GM19467 (cell line): ENCODE measurements at regions not wholly inside any gene's neighbourhood (a gene's known extent, or its start where the extent isn't known, plus 50 kb on each side); places are given as distances from the start of the nearest gene placed in this dataset.

Experiments
- ATAC-seq: cut with Tn5 transposase; IDR thresholded peaks from one replicate; pipeline ENCODE4 v1.9.1; 2021; ENCODE audit warnings: mild to moderate bottlenecking, moderate library complexity; ENCODE audit not compliant: unreplicated experiment

DNA sequence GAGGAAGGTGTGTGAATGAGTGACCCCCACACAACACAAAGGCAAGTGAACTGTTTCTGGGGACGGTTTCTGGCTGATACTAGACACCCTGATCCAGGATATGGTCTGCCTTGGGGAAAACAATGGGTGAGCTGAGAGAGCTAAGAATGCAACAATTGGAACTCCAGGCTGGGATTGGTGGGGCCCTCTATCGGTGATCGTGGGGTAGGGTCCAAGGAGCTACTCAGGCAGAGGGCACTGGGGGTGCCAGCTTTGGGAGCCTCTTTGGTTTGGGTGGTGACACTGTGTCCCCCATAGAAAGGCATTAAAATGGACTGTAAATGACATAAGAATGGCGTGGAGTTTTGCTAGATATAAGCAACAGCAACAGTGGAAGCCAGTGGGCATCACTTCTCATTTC is 439.1 kb downstream of the DMAC1 start:
- no peak for ATAC-seq

DNA sequence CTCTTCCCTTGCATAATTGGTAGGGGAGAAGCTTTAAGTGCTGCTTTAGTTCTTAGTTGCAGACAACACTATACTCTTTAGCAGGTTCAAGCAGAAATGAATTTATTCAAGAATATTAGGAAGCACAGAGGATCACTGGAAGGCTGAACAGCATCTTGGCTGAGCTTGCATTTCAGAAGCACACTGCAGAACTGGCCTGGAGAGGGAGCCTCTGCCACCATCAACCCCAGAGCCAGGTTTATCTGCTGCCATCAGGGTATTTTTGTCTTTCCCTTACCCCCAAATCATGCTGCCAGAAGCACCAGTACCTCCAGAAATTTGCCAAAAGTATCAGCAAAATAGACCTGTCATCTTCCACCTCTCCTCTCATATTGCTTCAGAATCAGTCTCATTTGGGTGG is 440.7 kb downstream of the DMAC1 start:
- ATAC-seq = no peak

DNA sequence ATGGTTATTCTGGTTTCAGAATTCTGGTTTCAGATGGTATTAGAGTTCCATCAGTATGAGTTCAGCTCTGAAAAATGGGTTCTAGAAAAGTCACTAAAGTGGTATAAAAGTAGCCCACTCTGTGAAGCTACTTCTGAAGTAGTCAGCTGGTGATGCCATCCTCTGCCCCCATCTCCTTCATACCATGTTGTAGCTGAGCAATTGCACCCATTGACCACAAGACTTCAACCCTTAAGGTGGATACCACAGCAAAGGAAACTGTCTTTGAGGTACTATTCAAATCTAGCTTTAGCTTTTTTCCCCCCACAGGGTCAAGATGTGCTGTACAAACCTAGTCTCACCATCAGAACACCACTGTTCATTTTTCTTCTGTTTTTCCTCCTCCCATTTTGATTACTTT is 444.9 kb downstream of the DMAC1 start:
- no peak for ATAC-seq

DNA sequence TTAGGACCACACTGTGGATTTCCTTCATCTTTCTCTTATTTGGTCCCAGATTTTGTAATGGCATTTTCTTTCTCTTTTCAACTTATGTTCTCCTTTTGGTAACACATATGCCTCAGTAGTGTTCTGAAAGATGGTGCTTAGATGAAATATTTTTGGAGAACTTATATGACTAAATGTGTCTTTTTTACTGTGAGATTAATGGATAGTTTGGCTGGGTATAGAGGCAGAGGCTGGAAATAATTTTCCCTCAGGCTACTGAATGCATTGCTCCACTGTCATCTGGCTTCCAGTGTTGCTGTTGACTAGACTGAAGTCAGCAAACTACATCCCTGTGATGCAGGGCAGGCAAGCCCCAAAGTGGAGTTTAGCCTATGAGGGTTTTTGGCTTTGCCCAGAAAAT is 450.9 kb downstream of the DMAC1 start:
- ATAC-seq = no peak

DNA sequence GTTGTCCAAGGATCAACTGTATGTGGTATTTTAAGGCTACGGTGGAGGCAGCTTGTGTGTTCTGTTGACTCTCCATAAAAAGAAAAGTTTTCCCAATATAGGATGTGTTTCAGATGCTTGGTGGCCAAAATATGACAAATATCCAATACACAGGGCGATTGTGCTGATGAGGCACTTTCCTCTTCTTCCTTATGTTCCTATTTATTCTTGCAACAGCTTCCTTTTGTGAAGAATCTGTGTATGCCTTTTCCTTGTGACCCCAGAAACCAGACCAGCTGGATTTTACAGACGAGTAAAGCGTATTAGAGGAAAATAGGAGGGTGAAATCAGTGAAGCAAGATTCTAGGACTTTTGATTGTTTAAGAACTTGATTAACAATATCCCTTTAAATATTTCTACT is 452.0 kb downstream of the DMAC1 start:
- ATAC-seq = no peak

DNA sequence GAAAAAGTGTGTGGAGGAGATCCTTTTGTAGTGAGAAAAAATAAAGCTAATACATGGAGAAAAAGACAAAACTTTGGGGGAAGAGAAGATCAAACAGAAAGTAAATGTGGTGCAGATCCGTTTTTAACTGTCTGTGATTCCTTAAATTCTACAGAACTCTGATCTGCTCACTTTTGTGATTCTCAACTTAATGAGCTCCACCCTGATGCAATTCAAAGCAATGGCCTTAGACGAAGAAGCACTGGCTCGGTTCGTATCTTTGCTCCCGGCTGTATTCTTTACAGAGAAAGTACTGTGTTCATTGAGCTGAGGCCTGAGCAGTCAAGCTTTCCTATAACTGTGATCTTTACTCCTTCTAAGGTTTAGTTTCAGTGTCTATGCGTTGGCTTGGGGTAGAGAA is 453.4 kb downstream of the DMAC1 start:
- ATAC-seq = no peak

DNA sequence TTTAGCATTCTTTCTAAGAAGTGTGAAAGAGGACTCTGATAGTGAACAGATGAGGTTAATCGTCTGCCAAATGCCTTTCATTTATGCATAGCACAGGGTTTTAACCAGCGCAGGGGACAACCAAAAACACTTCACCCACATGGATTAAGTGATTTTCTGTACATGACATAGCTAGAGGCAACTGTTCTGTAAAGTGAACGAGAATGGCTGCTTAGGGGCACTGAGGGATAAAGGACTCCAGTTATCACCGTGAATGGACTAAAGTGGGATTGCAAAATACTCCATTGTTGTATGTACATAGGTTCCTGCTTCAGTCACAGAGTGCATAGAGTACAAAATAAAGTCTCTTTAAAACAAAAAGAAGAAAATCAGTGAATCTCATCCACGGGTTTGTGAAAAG is 456.8 kb downstream of the DMAC1 start:
- ATAC-seq = no peak

DNA sequence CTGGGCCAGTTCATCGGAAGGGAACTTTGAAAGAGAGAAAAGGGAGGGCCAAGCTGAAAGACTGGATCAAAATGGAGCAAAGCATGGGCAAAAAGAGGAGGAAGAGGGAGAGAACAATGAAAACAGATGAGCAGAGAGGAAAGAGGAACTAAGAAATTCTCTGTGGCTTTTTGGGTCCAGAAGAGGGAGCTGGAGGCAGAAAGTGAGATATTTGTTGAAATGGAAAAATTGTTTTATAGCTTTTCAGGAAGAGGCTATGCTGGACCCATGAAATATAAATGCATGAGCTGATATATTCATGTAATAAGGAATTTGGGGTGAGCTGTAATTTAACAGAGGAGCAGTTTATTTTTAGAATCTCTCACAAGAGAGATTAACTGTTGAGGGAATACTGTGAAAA is 457.3 kb downstream of the DMAC1 start:
- peak; percentile 77 for ATAC-seq

DNA sequence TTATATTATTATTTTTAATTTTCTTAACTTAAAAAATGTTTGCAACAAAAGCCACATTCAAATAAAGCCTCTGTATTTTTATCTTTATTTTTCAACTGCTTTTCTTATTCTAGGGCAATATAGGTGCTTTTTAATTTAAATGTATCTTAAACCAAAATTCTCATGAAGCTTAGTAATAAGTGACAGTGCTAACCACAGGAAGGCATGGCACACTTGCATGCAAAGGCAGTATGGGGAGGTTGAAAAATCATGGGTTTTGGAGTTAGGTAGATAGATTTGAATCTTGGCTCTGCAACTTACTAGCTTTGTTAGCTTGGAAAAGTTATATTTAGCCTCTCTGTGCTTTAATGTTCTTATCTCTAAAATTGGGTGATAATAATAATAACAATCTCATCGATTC is 458.0 kb downstream of the DMAC1 start:
- peak; percentile 48 for ATAC-seq

DNA sequence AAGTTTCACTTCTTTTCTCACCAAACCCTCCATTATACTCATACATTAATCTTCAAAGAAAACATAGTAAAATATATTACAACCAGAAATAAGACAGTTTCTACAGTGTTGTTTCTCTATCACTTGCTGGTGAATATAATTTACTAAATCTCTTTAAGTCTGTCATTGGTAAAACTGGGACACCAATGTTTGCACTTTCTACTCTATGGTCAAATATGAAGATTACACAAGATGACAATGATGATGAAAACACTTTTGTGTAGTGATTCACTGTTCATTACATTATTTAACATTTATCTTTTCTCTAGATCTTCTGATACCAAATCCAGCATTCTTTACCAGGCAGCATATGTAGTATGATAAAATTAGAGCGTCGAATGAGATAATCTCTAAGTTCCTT is 459.1 kb downstream of the DMAC1 start:
- no peak for ATAC-seq

DNA sequence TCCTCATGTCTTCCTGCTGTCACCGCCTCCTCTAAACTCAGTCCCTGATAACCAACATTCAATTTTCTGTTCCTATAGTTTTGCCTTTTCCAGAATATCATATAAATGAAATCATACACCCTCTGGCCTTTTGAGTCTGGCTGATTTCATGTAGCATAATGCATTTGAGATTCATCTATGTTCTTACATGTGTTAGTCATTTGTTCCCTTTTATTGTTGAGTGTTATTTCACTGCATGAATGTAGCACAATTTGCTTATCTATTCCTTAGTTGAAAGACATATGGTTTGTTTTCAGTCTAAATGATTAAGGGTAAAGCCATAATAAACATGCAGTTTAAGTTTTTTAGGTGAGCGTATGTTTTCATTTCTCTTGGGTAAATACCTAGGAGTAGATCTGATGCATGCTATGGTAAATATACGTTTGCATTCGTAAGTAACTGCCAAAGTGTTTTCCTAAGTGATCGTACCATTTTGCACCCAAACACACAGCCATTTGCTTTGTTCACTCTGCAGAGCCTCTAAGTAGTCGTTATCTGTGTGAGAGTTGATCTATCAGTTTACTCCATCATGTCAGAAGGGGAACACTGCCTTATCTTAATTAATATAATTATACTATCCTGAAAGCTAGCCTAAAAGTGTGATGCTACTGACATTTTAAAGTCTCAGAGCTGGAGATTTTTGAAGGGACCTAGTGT is 460.8 kb downstream of the DMAC1 start:
- no peak for ATAC-seq

DNA sequence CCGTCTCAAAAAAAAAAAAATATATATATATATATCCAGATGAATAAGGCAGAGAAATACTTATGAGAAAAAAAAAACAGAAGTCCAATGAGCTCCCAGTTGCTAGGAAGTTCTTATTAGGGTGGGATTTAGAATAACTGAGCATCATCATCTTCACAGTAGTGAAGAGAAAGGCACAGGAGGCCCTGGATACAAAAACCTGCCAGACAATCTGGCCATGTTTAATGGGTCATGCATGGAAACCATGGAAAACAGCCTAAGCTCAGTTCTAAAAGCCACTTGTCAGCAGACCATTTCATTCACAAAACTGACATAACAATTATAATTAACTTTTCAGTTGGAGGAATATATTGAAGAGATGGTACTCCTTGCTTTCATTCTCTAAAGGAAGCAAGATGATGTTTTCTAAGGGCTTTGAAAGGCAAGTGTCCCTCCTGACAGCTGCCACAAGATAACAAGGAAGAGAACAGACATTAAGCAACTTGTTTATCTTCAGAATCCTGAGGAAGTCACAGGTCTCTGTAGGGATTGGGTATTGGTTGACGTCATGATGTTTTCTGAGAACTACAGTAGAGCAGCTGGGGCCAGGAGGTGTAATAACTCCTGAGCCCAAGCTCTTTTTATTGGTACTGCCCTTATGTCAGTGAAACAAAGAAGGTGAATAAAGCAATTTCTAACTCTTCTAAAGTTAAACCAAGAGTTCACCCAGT is 463.1 kb downstream of the DMAC1 start:
- no peak for ATAC-seq

DNA sequence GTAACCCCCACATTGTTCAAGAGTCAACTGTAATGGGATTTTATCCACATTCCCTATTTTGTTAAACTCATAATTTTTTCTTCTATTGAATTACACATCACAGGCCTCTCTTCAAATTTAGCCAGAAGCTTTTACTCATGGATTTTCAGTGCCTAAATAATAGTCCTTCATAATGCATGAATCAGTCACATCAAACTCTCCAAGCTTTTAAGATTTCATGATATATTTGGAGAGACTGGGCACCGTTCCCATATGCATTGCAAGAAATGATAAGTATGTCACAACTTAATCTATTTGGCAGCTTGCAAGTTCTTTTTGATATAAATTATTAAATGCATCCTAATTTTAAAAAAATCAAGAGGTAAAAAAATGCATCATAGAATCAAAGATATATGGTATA is 465.9 kb downstream of the DMAC1 start:
- ATAC-seq = no peak

DNA sequence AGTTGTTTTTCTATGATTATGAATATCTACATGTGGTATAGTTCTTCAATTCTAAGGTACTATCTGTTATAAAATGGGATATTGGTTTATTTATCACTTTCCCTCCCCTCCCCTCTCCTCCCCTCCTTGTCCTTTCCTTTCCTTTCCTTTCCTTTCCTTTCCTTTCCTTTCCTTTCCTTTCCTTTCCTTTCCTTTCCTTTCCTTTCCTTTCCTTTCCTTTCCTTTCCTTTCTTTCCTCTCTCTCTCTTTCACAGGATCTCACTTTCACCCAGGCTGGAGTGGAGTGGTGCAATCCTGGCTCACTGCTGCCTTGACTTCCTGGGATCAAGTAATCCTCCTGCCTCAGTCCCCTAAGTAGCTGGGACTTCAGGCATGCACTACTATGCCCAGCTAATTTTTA is 466.8 kb downstream of the DMAC1 start:
- ATAC-seq = no peak

DNA sequence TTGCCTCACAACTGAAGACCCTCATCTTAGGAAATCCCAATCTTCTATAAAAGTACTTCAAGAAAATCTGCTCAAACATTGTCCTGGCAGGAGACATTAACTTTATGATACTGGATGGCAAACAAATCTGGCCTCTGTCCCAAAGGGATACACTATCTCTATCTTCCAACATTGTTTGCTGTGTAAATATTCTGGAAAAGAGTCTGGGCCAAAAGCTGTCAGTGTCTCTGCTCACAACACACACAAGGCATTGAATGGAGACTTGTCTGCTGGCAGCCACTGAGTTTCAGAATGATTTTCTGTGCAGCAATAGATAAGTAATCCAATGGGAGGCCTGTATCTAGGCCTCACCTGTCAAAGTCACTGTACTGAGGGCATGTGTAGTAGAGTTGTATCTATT is 471.1 kb downstream of the DMAC1 start:
- no peak for ATAC-seq

DNA sequence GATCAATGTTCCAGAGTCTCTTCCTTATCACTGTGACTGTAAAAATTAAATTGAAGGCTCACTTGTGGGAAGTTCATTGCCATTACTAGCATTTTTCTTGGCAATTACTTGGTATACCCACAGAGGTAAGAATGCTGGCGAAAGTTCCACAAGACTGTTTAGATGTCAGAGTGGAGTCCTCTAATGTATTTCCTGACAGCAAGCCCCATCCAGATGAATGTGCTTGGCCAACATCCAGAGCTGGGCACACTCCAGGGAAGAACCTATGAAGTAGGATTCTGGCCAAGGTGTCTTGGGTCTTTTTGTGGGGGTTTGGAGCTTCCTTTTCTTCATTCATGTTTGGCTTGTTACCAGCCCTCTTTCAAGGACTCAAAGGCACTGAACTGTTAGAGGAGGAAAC is 473.6 kb downstream of the DMAC1 start:
- no peak for ATAC-seq

DNA sequence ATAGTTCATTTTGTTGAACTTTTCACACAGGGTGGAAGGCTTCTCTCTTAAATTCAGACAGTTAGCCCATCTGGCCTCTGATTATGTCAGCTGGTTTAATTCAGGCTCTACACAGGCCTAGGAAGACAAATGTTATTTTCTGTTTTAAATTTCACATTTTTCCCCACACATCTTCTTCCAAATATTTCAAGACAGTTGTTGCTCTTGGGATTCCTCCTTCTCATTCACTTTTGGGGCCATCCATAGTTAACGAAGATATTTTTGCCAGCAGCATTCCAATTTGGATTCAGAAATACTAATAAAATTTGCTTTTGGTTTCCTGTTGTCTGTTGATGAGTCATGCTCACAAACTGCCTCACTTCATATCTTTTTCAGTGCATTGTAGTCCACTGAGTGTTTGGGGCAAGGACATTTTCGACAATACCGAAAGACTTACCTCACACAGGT is 475.4 kb downstream of the DMAC1 start:
- ATAC-seq = no peak

DNA sequence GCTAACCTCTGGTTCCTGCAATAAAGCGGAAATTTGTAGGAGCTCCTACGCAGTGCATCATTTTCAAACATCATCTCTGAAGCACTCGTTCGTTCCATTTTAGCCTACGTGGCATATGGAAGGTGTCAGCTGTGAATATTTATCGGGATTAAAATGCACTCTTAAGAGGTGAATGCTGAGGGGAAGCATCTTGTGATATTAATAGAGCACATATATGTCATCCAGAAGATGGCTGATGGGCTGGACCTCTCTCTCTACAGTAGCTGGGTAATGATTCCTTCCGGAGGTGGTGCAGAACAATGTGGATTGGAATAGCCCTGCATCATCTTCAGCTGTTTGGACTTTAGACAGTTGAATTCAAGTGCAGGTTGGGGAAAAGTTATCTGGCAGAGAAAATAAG is 478.7 kb downstream of the DMAC1 start:
- no peak for ATAC-seq

DNA sequence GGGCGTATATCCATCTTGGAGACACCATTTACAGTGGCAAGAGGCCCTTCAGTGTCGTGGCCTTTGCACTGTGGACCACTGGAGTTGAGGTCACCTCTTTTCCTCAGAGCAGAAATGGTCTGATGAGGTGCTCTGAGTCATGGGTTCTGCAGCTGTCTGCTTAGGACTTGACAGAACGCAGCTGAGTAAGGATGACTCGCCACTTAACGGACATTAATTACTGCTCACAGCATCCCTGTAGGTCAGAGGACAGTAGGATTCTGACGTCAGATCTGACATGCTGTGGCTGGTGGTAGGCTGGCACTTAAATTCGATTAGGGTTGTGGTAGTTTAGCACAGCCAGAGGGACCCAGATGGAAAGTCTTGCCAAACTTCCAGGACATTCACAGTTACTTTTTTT is 479.4 kb downstream of the DMAC1 start:
- no peak for ATAC-seq

DNA sequence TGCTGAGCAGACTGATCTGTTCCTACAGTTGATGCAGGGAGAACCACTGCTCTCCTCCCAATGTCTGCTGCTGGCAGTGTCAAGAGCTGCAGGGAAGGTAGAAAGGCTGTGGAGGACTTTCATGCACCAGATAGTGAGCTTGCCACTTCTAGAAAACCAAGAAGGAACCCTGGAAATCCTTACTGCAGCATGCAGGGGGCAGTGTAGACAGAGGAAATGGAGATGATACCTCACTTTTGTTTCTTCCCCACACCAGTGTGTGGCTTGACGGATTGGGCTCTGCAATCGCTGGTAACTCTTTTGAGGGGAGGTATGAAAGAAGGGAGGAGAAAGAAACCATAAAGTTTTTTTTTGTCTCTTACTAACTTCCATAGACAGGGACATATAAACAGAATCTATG is 480.7 kb downstream of the DMAC1 start:
- ATAC-seq = no peak

DNA sequence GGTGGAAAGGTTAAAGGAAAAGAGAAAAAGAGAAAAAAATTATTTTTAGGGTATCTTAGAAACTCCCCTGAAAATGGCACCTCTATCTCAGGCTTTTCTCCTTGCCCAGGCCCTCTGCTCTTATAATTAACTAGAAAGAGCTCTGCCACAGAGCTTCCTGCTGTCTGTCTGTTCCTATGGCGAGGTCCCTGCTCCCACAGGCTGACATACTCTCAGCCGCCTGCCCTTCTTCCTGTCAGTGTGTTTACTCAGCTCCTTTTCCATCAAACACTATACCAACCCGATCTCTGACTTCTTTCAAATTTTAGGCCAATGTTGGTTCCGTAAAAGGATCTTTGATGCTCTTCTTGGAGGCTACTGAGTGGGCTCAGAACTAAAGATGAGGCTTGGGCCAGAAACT is 482.6 kb downstream of the DMAC1 start:
- ATAC-seq = no peak

DNA sequence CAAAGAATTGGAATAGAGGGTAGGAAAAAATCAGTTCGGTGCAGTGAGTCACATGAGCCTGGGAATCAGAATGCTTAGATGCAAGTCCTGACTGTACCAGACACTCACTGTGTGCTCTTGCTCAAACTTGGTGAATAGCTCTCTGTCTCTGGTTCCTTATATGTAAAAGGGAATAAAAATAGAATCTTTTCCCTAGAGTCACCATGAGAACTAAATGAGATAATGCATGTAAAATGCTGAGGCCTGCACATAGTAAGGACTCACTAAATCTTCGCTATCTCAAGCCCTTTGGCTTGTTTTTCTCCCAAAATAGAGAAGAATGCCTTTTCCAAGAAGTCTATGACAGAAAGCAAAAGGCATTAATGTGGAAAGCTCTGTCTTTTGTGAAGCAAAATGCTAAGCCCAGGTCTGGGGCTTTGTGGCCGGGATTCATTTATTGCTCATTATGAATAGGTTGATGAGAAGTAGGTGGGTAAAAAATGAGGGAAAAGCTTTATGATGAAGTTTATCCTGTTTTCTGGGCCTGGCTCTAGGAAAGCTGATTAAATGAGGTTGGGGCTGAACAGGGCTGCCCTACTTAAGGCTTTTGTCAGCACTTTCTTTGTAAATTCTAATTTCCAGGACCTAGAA is 483.3 kb downstream of the DMAC1 start:
- ATAC-seq = no peak
